Caco-2 (cell line): ENCODE measurements at regions not wholly inside any gene's neighbourhood (a gene's known extent, or its start where the extent isn't known, plus 50 kb on each side); places are given as distances from the start of the nearest gene placed in this dataset.

ENCODE experiments used
- BruUV-seq: library from RNA; stranded (reverse); fragments of 400-500 nt; replicated peaks from 2 replicates; lab custom pipeline; 2021; lab: Mats Ljungman, UMichigan
- CTCF ChIA-PET: fragments of 300-600 bp; sonication (Branson Sonifier 250); formaldehyde crosslinking; loops from one replicate; lab custom pipeline; 2022; ENCODE audit warnings: antibody characterized with exemption; lab: Charles Lee
- POLR2A ChIA-PET: fragments of 300-600 bp; sonication (Branson Sonifier 250); formaldehyde crosslinking; loops from one replicate; lab custom pipeline; 2022; ENCODE audit warnings: antibody characterized with exemption; lab: Charles Lee
- DNase-seq, 2 experiments: peaks; one replicate each; pipeline versions ENCODE4 v3.0.0 to v3.0.0-alpha.2; 2020 to 2022
- H3K27me3 ChIP-seq: replicated peaks from 2 replicates; pipeline ENCODE4 v1.6.0; 2011; ENCODE audit warnings: low read length; ENCODE audit not compliant: control insufficient read depth, insufficient read depth
- H3K36me3 ChIP-seq: 2 replicates; pipeline ENCODE4 v1.5.1; 2011; ENCODE audit warnings: low read length; ENCODE audit not compliant: control insufficient read depth, insufficient read depth
- H3K4me1 ChIP-seq: fragments of 250-450 bp; sonication (Bioruptor Pico); 2 replicates; pipeline ENCODE4 v1.5.1; 2020; ENCODE audit warnings: mild to moderate bottlenecking
- H3K4me3 ChIP-seq: 2 replicates; pipeline ENCODE4 v1.5.1; 2011; ENCODE audit warnings: low read depth, mild to moderate bottlenecking, control low read depth, low read length
- H3K9me3 ChIP-seq: fragments of 250-450 bp; sonication (Bioruptor Pico); 2 replicates; pipeline ENCODE4 v1.5.1; 2020; ENCODE audit warnings: mild to moderate bottlenecking, moderate library complexity
- H3K27ac Mint-ChIP-seq: one replicate; pipeline ENCODE4 v1.8.0; 2022; ENCODE audit warnings: mixed read lengths; ENCODE audit not compliant: unreplicated experiment
- H3K27me3 Mint-ChIP-seq: one replicate; pipeline ENCODE4 v1.8.0; 2022; ENCODE audit warnings: mixed read lengths; ENCODE audit not compliant: insufficient read depth, unreplicated experiment
- H3K36me3 Mint-ChIP-seq: one replicate; pipeline ENCODE4 v1.8.0; 2022; ENCODE audit warnings: mild to moderate bottlenecking, mixed read lengths; ENCODE audit not compliant: insufficient read depth, unreplicated experiment
- H3K4me1 Mint-ChIP-seq: one replicate; pipeline ENCODE4 v1.8.0; 2022; ENCODE audit warnings: low read depth, mixed read lengths; ENCODE audit not compliant: unreplicated experiment
- H3K4me3 Mint-ChIP-seq: one replicate; pipeline ENCODE4 v1.8.0; 2022; ENCODE audit warnings: mild to moderate bottlenecking, moderate library complexity, mixed read lengths; ENCODE audit not compliant: unreplicated experiment
- H3K9me3 Mint-ChIP-seq: one replicate; pipeline ENCODE4 v1.8.0; 2022; ENCODE audit warnings: mixed read lengths; ENCODE audit not compliant: unreplicated experiment
- CTCF ChIP-seq, 2 experiments: fragments of 200-600 bp in 1 of 2; IDR thresholded peaks; 1 replicate in 1 of 2; 2 replicates in 1 of 2; pipeline versions ENCODE4 v1.5.1 to v1.8.0; 2011 to 2022; ENCODE audit warnings: antibody characterized with exemption in 1 of 2, control low read depth in 1 of 2, inconsistent platforms in 1 of 2, low read depth in 1 of 2, low read length in 1 of 2, mild to moderate bottlenecking in 1 of 2, moderate library complexity in 1 of 2; ENCODE audit not compliant: insufficient read depth in 1 of 2, severe bottlenecking in 1 of 2, unreplicated experiment in 1 of 2
- intact Hi-C: fragments of 100-400 bp; cut with micrococcal nuclease; formaldehyde crosslinking; loops from one replicate; pipeline ENCODE4 v1.10.0; 2022; ENCODE audit not compliant: unreplicated experiment

GRCh38 chr12:125538401-125539199 is 473.4 kb downstream of the AACS start:
- ChIA-PET POLR2A (no interaction called here), CTCF (no interaction called here)
- no peaks in the 10 kb centered on the region for H3K4me1 Mint-ChIP-seq
- H3K4me1 ChIP-seq, result no peaks in the 10 kb centered on the region; the same call in 1 of the 2 replicates
- H3K36me3 ChIP-seq, result no peaks in the 10 kb centered on the region
- H3K9me3 Mint-ChIP-seq, result peaks cover 8% of the 10 kb centered on the region
- H3K27me3 ChIP-seq, result no peaks in the 10 kb centered on the region
- no peak for DNase-seq
- H3K4me3 ChIP-seq, result no peak overlapping the region
- intact Hi-C loops, result no loop called here
- H3K9me3 ChIP-seq, result peaks cover 5% of the 10 kb centered on the region; the same call in 1 of the 2 replicates
- no TSS peak for BruUV-seq
- H3K4me3 Mint-ChIP-seq, result no peak overlapping the region
- TF ChIP-seq CTCF (IDR thresholded peaks at IDR 0.05; ENCODE audit: insufficient read depth in 1 of 2, low read depth in 1 of 2, low read length in 1 of 2, severe bottlenecking in 1 of 2, unreplicated experiment in 1 of 2), result no peak
- H3K27me3 Mint-ChIP-seq, result peaks cover 11% of the 10 kb centered on the region
- no peak overlapping the region for H3K27ac Mint-ChIP-seq
- H3K36me3 Mint-ChIP-seq, result no peaks in the 10 kb centered on the region

GRCh38 chr12:125540580-125541204 is 475.5 kb downstream of the AACS start:
- intact Hi-C loops, result no loop called here
- peaks cover 11% of the 10 kb centered on the region for H3K27me3 Mint-ChIP-seq

More at GRCh38 chr12:125540580-125541204, 475.5 kb downstream of the AACS start:
- no TSS peak for BruUV-seq
- ChIA-PET POLR2A (no interaction called here), CTCF (no interaction called here)
- Mint-ChIP-seq H3K27ac (no peak overlapping the region), H3K36me3 (no peaks in the 10 kb centered on the region), H3K9me3 (peaks cover 8% of the 10 kb centered on the region), H3K4me1 (no peaks in the 10 kb centered on the region), H3K4me3 (no peak overlapping the region)
- Histone ChIP-seq H3K4me1 (no peaks in the 10 kb centered on the region), H3K4me3 (no peak overlapping the region), H3K27me3 (no peaks in the 10 kb centered on the region), H3K9me3 (peaks cover 5% of the 10 kb centered on the region; the same call in 1 of the 2 replicates), H3K36me3 (no peaks in the 10 kb centered on the region)
- DNase-seq, result no peak
- no peak for TF ChIP-seq CTCF (IDR thresholded peaks at IDR 0.05; ENCODE audit: insufficient read depth in 1 of 2, low read depth in 1 of 2, low read length in 1 of 2, severe bottlenecking in 1 of 2, unreplicated experiment in 1 of 2)
